HG03064 (cell line): ENCODE measurements at regions not wholly inside any gene's neighbourhood (a gene's known extent, or its start where the extent isn't known, plus 50 kb on each side); places are given as distances from the start of the nearest gene placed in this dataset.

Experiments used
- ATAC-seq: cut with Tn5 transposase; IDR thresholded peaks from one replicate; pipeline ENCODE4 v1.9.1; 2021; ENCODE audit warnings: low read depth; ENCODE audit not compliant: unreplicated experiment

DNA sequence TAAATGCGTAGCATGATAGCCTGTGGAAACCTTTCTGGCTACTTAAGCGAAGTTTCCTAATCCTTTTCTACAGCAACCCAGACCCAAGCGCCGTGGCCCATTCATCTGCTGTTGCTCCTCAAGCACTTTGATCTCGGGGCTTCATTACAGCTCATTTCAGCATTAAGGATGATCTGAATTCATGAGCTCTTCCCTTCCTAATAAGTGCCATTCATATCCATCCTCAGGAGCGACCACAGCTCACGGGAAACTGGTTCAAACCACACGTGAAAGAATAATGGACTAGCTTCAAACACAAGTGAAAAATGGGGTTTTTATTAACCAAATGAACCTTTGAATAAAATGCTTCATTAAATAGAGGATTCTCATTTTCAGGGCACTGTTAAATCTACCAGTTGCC lies 202.6 kb upstream of the LEF1 start:
- no peak for ATAC-seq

DNA sequence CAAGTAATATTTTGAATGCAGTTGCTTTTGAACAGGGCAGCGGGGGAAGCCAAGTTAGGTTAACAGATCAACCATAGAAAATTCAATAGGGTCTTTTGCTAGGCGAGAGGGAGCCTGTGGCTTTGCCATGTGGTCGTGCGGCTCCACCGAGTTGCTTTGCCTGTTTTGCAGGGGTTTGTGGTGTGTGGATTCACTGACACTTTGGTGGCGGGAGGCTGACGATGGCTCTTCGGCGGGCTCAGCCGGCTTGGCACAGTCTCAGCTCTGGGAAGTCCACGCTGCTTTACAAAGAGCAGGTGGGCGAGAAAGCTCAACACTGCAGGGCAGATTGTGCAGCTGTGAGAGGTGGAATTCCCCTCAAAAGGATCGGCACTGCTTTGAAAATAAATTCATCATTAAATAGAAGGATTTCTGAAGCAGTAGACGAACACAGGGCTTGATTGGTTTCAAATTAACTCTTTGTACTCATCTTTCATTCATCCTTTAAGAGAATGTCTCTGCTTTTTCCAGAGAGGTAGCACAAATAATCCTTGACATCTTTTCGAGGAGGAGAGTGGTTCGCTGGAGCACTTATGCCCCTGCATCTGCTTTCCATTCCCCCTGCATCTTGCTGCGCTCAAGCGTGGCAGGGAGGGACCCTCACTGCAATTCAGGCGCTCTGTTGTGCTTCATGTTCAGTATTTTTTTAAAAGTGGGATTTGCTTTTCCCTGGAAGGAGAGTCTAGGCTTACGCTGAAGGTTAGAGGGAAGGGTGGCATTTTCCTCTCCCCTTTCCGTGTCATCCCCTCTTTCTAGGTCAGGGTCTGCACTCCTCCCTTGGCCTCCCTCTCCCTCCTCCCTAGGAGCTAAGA lies 201.8 kb upstream of the LEF1 start:
- ATAC-seq: no peak

DNA sequence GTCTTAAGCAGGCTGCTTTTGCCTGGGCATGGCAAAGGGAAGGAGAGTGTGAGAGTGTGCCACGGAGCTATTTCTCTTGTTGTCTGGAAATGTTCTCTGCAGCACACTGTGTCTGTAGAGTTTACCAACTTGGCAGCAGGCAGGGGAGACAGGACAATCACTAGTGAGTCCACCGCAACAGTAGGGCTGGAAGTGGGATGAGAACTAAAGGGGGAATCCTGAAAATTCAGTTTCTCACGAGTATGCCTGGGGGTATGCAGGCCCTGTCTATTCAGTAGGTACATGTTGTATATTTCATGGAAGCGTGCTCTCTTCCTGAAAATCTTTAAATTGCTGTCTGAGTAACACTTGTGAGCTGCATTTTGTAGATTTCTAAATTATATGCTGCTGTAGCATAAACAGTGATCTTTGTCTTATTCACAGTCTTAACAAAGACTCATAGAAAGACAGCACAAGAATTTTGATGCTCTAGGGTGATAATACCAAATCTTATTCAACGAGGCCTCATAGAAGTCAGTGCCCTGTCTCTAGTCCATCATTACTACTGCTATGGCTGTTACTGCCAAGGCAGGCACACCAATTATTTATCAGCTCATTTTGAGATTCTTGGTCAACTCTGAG lies 200.4 kb upstream of the LEF1 start:
- ATAC-seq: no peak

DNA sequence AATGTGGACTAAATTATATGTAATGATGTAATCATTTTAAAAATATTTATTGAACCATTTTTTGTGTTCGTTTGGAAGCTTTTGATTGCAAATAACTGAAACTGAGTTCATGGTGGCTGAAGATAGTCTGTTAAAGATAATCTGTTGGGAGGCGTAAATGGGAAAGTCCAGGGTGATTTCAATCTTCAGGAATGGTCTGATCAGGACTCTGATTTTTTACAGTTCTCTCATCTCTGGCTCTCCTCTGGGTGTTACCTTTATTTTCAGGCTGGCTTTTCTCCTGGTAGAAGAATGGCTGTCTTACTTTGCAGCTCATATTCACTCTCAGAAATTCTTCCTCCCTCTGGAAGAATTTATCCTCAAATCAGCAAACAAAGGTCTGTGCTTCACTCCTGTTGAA lies 199.0 kb upstream of the LEF1 start:
- ATAC-seq: no peak

DNA sequence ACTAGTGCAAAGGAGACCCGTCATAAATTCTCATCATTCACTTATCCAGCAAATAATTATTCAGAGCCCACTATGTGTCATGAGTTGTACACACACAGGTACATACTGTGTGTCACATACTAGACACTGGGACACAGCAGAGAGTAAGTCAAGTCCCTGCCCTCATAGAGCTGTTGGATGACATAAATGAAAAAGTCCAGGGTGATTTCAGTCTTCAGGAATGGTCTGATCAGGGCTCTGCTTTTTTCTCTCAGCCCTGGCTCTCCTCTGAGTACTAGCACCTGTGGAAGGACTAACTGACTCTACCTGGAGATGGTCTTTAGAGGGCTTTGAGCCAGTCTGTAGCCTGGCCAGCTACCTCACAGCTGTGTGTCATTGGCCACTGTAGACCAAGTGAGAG lies 198.0 kb upstream of the LEF1 start:
- no peak for ATAC-seq

DNA sequence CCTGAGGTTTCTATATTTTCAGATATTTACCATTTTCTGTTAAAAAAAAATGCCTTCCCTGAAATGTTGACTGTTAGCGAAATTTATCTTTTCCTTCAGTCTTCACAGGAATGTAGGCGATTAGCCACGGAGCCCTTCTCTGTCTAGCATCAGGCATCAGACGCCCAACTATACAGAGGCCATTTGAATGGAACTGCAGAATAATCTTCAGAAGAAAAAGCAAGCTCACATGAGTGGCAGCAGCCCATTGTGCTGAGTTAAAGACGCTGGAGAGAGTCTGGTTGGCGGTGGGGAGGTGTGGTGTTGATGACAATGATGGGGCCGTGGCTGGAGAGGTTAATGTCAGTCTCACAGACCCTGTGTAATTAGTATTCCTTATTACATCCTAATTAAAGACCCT lies 196.8 kb upstream of the LEF1 start:
- ATAC-seq: no peak

DNA sequence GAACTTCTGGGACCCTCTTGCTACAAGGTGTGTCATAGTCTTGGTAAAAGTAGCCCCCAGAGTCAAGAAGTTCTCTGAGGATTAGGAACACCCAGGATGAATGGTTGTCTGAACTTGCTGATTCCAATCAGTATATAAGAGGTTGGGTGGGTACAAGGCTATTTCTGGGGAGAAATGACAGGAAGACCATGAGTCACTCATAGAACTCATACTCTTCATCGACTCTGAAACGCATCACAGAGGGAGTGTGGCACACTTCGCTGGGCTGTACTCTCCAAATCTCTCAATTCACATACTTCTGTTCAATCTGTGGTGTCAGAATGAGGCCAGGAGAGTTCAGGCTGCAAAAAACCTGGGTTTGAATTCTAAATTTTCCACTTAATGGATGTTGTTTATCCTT lies 193.2 kb upstream of the LEF1 start:
- no peak for ATAC-seq

DNA sequence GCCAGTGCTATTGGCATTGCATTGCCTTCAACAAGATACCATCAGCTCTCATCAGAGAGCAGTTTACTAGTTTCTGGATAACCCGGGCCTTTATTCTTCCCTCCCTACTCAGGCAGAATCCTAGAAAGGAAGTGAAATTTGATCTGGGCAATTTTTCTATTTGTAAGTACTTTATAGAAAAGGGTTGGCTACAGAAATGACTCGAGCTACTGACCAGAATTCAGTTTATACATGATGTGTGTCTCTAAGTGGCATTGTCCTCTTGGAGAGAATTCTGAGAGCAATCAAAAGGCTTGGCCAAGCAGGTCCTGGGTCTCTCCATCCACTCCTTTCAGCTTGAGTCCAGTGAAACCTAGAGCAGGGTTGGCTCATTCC lies 192.7 kb upstream of the LEF1 start:
- ATAC-seq: no peak

DNA sequence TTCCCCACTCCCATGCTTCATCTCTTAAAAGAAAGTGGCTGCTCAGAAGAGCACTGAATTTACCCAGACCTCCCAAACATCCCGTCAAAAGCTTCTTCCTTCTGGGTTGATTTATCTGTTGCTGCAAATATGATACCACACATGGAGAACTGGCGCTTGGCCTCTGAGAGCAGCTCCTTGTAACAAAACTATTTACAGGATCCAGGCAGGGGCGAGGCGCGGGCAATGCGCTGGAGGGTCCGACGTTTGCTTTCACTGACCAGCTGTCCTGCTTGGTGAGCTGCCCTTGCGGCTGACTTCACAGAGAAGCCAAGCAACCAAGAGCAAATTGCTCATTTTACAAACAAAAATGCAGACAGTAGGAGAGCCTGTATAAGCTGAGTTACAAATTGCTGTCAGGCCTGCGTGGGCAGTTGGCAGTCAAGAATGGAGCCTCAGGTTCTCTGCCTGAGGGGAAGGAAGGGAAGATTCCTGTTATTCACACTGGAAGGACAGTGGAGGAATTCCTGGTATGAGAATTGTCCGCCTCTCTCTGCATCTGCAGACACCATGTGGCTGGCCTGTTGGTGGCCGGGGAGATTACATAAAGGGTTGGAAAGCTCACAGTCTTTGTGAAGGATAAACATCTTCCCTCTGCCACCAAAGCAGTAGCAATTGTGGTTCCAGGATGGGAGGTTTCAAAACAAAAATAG lies 192.2 kb upstream of the LEF1 start:
- ATAC-seq: no peak

DNA sequence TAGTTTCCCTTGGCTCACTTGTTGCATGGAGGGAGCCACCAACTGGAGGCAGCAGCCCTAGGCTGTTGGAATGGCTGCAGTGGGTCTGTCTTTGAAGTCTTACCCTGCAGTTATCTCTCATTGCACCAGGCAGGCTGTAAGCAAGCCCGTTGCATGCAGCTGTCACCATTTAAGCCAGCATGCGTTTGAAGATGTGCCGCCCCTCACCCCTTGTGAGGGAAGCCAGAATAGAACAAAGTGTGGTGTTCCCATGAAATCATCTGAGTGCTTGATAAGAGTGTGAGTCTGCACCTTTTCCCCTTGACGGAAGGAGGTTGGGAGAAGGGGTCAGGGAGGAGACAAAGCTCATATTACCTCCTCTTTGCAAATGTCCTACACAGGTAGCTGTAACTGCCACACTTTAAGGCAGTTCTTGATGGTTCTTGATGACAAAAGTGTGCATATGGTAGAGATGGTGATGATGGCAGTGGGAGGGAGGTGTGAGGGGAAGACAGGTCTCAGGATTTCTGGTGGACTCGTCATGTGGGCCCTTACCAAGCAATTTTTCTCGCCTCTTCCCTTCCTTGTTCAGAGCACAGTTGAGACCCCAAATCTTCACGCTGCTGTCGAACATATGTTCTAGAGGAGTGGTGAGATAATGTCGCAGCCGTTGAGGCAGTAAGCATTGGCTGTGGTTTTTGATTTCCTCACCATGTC lies 191.4 kb upstream of the LEF1 start:
- ATAC-seq: no peak

DNA sequence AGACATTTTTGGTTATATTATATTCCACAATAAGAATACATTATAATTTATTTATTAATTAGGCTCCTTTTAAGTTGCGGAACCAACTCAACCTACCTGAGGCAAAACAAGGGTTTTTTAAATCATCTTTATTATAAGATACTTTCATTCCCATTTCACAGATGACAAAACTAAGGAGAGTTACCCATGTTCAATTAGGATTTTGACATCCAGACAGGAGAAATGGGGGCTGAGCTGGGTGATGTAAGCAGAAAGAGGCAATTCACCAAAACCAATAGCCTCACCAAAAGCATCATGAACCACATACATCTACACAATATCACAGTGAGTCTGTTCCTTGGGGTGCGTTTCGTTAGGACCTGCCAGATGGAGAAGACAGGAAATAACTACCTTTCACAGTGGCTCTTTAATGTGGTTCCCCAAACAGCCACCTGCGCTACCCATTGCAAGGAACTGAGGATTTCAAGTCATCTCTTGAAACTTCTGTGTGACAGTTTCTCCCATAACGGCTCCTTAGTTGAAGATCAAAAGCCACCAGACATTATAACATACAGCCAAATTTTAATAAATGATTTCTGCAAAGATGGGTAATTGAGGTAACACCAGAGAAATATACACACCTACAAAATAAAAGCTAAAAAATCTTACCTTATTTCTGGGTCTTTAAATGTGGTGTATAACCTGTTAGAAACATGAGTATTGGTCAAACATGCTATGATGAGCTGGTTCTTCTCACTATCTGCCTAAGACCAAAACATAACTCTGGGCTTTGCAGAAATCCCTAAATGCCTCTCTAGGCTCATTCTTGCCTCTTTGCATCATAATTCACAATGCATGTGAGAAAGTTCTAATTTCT lies 190.6 kb upstream of the LEF1 start:
- ATAC-seq: no peak

DNA sequence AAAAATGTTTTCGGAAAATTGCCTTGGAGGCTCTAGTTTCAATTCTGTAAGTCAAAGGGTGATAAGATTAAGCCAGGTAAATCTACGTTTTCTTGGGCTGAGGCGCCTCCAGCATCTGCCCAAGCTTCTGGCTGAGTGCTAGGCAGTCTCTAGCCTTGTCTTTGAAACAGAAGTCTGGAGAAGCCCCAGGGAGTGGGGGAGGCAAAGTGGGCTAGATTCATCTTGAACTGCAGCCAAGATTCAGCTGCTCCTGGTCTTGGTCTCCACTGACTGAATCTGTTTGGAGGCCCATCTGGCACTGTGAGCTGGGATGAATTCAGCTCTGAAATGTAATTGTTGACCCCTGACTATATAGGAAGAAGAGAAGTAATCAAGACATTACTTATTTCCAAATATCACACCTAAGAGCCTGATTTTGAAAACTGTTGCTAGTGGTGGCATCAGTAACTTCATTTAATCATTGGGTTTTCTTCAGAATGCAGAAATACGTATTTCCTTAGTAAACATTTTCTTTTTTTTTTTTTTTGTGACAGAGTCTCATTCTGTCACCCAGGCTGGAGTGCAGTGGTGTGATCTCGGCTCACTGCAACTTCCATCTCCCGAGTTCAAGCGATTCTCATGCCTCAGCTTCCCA lies 187.3 kb upstream of the LEF1 start:
- no peak for ATAC-seq

DNA sequence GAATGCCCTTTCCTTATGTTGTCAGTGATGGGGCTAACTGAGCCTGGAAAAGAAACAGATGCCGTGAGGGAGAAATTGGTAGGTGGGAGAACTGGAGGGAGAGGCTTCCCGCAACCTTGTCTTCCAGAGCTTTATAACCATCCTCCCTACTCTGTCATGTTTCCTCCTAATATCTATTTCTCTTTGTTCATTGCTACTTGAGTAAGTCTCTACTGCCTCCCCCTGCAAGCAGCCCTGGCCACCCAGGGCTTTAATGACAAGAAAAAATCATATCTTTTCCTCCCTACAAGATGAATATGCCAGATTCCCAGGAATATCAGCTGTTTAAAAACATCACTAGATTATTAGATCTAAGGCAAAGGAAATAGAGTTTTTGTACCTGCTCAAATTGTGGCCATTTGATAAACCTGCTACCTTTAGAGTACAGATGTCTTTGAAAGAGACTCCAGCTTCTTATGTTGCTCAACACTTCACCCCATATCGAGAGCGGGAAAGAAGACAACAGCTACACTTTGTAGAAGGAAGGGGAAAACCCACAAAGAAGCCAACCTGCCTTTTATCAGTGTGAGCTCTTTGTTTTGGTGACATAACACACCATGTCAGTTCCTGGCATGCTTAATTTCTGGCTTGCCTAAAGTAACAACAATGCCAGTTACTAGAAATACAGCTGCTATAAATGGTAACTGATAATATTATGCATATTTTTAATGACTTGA lies 186.6 kb upstream of the LEF1 start:
- no peak for ATAC-seq

DNA sequence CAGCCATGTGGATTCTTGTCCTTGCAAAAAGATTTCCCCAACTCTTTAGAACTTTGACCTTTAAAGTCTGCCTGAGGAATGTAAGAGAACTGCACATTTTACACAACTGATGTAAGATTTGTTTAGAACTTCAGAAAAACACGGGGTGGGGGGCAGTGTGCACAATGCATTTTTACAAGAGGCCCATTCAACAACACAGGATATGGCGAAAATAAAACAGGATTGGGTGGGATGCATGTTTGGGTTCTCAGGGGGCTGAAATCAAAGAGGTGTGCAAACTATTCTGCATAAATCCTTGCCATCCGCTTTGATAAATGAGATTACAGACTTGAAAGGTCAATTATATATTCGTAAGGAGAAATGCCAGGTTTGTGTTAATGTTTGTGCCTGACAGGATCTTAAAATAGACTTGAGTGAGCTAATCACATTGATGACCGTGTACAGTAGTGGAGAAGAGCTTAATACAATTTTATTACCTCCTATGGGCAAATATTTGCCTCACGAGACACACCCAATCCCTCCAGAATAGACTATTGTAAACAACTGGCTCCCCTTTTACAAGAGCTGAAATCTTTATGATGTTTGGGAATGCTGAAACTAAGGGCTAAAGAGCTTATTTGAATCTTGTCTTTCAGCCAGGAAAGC lies 184.1 kb upstream of the LEF1 start:
- ATAC-seq: no peak

DNA sequence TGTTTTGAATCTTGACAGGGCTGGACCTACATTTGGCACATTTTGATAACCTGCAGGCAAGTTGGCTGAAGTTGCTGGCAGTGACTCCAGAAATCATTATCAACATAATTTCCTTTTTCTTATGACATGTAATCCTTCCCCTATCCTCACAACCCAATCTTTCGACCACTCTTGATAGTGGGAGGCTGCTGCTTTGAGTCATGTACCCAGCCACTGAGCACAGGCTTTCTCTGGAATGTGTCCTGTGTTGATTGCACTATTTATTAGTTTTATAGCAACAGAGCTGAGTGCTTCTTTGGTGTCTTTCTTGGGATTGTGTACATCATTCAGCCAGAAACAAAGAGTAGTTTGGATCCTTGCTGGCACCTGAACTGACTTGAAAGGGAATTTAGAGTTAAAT lies 183.1 kb upstream of the LEF1 start:
- ATAC-seq: no peak

DNA sequence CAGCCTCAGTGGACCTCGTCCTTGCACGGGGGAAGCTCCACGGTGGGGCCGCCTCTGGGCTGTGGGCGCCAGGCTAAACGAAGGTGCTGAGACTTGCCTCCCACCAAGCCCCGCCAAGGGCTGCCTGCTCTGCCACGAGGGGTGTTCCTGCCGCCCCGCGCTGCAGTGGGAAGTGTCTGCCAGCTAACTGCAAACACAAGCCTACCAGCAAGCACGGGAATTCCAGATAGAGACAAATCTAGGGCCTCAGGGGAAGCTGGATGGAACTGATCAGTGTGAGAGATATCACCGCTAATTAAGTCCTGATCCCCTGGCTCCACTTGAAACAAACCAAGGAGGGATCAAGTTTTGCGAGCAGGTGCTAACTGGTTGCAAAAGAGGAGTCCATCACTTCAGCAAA lies 181.6 kb upstream of the LEF1 start:
- no peak for ATAC-seq

DNA sequence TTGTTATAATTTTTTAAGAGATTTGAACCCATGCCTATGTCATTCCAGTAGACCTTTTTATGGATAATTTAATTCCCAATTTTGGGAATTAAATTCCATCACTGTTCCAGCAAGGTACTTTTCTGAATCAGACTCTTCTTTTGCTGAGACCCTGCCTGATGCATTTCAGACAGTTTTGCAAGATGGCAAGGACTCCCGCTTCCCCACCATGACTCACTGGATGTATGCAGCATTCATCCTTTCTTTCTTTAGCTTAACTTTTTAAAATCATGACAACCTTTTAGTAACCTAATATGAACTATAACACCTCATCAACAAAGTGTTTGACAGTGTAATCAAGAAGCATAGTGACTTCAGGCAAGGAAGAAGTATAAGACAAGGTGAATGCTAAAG lies 178.1 kb upstream of the LEF1 start:
- ATAC-seq: no peak

DNA sequence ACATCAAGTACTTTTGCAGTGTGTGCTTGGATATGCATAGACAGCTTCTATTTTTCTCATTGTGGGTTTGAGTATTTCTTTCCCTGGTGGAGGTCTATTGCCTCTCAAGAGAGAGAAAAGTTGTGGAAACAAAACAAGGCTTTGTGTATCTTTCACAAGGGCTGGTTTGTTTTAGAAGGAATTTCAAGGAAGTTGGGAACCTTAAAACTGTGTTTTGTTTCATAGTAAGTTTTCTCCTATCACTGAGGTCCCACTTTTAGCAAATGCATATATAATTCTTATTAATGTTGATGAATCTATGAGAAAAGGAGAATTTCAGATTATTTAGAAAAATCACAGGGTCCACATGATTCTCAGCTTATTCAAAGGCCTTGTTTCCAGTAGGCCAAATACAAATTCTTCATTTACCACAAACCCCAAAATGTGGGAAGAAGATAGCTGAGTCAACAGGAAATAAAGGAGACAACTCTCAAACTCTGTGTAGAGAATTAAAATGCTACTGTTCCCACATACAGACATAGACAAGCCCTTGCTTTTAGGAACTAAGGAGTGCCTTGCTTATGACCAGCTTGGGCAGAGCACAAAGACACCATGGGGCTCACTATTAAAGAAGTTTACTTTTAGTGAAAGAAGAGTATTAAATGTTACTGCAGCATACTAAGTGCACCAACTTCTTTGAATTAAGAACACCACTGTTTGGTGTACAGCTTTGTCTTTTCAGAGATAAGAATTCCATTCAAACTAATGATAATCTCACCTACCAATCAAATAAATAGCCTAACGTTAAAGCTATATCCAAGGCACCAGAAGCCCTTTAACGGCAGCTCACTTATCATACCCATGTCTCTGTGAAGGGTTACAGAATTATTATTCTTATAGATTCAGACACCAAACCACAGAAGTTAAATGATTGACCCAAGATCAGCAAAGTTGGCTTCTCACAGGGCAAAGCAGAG lies 177.4 kb upstream of the LEF1 start:
- ATAC-seq: no peak
